NCI-H1092 (cell line): ENCODE measurements at regions not wholly inside any gene's neighbourhood (a gene's known extent, or its start where the extent isn't known, plus 50 kb on each side); places are given as distances from the start of the nearest gene placed in this dataset.
"Not testable (repeated sequence)": the region's sequence is repeated elsewhere in the genome, so short reads cannot be mapped to it uniquely, and the experiment has no call there.

ENCODE experiments used
- DNase-seq: peaks from one replicate; lab custom pipeline; 2025; lab: John Stamatoyannopoulos, UW

DNA sequence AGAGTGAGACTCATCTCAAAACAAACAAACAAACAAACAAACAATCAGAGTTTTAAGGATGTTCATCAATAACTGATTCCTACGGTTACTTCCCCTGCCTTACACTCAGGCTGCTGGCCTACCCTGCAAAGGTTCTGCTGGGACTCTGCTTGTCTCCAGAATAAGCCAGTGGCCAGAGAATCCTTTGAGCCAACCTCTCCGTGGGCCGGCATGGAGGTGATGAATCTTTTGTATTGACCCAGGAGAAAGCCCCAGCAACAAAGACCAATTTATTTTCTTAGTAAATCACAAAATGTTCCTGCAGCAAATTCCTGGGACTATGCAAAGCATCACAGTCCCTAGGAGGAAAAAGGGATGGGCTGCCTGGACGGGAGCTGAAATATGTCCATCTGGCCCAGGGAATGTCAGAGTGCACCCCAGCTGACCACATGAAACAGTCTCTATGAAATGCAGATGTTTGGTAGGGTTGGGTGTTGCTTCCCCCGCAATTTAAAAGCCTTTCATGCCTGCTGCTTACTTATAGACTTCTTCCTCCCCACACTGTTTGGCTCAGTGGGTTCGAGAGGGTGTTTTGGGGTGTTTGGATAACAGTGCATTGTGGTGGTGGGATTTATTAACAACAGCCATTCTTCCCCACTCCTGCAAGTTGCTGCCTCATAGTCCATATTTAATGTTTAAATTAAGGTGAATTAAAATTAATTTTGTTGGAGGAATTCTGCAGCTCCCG, 185.9 kb upstream of the IRF2BP2 start:
- not testable (repeated sequence) for DNase-seq

DNA sequence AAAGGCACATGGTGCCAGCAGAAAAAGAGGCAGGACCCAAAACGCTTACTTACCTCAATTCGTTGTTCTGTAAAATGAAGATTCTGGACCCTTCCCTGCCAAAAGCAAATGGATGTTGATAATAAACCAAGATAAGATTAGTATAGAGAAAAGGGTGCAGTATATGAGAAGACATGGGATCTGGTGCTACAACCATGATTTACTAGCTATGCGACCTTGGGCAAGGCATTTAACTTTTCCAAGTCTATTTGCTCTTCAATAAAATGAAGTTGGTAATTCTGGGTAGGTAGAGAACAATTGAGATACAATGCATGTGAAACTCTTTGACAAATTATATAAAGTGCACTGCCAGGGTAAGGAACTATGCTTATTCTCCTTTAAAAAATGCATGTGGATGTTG, 185.0 kb upstream of the IRF2BP2 start:
- not testable (repeated sequence) for DNase-seq

DNA sequence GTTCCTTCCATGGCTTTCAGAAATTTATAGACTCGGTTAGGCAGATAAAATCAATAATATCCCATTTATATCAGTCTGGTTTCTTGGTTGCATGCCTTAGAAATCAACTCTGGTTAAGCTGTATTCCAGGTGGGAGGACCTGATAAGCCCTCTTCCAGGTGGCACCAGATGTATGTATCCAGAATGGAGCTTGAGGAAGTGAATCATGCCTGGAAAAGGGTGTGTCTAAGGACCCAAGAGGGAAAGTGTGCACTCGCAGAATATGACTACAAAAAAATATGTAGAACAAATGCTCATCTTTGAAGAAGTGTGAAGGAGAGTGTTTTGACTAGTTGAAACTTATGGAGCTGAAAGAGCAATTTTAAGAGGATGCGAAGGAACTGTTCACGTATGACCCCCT, 184.5 kb upstream of the IRF2BP2 start:
- not testable (repeated sequence) for DNase-seq

DNA sequence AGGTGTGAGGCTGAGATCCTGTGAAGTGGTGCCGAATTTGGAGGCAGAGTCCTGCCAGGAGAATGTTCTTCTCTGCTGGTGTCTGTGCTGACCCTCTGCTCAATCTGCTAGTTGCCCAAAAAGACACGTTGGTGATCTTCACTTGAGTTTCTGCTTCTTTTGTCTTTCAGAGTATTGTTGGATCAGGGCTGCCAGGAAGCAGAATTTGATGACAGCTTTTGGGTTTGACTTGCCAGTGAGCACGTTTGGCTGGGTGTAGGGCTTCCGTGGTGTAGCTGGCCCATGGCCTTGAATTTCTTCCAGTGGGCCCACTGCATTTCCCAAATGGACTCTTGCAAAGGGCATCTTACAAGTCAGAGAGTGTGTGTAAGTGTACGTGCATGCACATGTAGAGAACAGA, 183.9 kb upstream of the IRF2BP2 start:
- not testable (repeated sequence) for DNase-seq

DNA sequence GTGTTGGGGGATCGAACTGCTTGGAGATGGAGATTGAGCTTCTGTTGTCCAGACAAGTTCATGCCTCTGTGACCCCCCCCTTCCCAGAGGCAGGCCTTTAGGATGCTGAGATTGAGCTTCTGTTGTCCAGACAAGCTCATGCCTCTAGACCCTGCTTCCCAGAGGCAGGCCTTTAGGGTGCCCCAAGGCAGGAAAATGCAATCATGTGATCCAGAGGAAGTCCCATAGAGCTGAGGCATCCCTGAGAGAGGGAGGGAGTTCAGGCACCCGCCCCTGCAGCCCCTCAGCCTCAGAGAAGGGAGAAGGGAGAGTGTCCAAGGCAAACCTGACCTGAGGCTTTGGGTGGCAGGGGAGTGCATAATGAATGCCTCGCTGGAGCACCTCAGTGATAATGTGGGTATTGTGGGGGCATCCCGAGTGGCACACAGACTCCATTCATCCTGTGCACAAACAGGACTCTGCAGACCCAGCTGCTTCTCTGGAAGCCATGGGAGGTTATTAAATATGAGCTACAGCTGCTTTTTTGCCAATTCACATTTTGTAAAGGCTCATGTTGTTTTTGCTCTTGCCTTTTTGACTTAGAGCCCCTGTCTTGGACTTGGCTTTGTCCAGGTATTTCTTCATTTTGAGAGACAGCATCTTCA, 182.4 kb upstream of the IRF2BP2 start:
- DNase-seq: not testable (repeated sequence)

DNA sequence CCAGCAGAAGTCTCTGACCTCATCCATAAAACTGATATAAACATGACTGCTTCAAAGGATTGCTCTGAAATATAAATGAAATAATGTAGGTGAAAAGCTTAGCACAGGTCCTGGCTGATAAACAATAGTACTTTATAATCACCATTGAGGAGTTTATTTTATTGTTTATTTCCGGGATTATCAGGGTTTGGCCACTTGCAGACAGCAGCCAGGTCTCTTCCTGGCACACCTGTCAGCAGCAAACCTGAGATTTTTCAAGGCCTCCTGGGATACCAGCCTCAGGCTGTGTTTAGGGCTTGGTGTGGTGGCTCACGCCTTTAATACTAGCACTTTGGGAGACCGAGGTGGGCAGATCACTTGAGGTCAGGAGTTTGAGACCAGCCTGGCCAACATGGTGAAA, 181.6 kb upstream of the IRF2BP2 start:
- not testable (repeated sequence) for DNase-seq

DNA sequence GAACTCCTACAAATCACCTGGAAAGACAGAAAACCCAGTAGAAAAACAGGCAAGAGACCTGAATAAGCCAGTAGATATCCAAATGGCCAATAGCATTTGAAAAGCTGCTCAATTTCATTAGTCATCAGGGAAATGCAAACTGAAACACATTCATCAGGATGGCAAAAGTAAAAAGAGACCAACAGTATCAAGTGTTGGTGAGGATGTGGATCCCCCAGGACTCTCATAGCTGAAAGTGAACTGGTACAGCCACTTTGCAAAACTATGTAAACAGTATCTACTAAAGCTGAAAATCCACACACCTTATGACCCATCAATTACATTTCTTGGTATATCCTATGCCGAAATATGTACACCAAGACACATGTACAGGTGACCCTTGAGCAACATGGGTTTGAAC, 180.4 kb upstream of the IRF2BP2 start:
- DNase-seq: not testable (repeated sequence)

DNA sequence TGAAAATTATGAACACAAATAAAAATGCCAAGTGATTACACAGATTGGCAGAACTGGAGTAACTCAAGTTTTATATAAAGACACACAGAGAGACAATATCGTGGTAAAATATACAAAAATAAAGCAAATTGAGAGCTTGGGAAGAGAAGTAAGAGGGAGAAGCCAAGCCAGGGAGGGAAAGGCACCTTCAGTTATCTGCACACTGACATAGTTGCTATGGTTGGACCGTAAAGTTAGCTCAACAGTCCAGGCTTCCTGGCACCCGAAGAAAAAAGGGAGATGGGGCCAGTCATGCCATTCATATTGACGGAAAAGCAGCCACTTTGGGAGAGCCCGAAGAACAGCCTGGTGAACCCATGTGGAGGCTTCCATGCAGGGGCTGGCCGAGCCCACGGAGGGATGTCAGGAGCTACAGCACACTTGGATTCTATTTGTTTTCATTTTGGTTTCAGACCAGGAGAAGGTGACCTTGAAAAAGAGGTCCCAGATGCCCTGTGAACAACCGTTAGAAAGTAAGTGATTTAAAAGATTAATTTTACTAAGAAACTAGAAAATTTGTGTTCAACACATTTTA, 177.1 kb upstream of the IRF2BP2 start:
- DNase-seq: not testable (repeated sequence)

DNA sequence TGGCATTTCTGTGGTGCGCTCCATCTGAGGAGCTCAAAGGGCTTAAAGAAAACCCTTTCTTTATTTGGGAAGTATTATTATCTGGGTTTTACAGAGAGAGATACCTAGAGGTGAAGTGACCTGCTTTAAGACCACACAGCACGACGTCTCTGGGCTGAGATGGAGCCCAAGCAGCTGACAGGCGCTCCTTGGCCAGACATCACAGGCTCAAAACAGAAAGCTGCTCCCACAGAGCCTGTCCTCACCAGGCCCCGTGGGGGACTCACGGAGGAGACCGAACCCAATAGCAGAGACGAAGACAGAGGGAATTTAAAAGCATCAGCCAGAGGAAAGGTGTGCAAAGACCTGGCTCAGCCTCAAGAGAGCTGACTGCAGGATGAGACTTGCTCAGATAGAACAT, 175.9 kb upstream of the IRF2BP2 start:
- DNase-seq: not testable (repeated sequence)

DNA sequence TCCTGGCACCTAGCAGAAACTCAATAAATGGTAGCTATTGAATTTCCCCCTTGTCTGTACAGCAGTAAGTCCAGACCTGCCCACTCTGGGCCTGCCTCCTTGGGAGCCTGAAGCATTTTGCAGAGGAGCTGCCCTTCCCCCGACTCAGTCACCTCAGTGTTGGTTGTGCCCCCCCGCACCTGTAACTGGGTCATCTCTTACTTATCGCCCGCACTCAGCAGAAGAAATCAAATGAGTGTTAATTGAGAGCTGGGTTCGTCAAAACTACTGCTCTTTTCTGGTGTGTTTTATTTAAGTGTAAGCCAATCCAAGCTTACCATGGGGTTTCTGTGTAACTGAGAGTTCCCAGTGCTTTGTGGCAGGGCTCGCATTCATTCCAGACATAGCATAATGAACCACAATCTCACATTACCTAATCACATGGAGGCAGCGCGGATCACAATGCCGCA, 175.5 kb upstream of the IRF2BP2 start:
- DNase-seq: not testable (repeated sequence)

DNA sequence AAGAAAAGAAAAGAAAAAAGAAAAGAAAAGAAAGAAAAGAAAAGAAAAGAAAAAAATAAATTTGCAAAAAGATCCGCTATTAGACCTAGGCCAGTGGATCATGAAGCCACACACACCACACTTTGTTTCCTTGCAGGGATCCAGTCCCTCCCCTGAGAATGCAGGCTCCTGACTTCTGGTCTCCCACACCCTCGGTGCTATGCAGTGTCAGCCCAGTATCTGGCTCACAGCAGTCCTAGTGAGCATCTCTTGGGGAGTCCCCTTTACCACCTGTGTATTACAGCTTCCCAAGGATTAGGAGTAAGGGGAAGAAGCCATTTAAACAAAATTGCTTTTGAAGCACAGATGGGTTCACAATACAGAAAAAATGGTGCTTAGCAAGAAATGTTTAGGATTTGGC, 174.1 kb upstream of the IRF2BP2 start:
- DNase-seq: not testable (repeated sequence)

DNA sequence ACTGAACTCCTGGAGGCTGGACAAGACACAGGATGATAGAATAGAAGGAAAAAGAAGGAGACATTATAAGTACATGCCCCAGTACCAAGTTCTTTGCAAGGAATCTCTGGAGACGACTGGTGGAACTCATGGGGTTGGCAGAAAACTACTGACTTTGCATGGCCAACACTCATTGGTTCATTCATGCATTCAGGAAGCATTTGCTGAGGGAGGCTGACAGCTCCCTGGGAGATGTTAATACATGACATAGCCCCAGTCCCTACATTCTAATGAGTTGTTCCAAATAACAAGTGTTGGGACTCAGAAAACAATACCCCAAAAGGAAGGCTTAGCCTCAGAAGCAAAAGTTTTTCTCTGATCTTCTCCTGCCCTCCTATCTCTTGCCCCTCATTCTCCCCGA, 172.8 kb upstream of the IRF2BP2 start:
- DNase-seq: no peak

DNA sequence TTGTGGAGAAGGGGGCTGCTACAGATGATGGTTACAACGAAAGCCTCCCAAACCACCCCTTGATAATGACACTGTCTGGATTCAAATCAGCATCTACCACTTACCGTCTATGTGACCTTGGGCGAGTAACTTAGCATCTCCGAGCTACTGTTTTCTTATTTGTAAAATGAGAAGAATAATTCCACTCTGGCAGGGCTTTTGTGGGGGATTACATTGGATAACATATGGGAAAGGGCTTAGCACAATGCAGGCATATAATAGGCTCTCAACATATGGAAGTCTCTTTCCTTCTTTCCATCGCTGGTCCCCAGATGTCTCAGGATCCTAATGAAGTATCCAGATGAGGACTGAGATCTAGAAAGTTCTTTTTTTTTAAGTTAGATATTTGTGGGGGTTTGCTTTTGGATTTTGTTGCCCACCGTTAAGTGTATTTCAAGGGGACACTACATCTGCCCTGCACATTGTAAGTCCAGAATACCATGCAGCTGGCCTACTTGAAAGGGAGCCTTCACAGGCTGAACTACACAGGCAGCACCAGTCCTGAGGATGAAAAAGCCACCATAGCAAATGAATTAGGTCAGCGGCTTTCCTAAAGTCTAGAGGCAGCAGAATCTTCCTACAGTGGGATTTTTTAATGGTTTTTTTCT, 172.2 kb upstream of the IRF2BP2 start:
- no peak for DNase-seq

DNA sequence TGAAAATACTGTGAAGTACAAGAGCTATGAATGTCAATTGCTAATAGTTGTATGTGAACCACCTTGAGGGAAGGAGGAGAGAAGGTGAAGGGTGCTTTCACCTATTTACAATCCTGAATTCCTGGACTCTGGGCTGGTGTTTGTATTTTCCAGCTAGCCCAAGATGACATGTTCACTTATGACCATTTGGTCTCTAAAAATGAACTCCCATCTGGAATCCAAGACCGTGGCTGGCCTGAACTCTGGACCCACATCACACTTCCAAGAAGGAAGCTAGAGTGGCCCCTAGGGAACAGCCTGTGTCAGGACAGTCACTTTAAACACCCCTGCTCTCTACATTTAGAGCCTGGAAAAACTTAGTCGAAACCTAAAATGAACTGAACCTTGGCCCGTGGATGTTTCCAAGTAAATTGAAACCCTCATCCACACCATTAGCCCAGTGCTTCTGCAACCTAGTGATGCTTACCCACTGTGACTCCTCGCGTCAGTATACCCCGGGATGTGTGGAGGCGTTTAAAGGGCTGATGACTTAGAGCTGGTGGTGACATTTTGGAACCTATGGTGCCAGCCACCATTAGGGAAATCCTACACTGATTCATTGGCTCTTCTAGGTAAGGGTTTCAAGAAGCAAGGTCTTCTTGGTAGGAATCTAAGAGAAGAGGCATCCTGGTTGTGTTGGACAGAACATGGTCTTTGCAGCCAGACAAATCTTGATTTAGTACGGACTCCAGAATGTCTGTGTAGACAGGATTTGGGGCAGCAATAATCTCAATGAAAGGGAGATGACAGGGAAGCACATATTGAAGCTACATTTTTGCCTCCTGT, 171.5 kb upstream of the IRF2BP2 start:
- no peak for DNase-seq

DNA sequence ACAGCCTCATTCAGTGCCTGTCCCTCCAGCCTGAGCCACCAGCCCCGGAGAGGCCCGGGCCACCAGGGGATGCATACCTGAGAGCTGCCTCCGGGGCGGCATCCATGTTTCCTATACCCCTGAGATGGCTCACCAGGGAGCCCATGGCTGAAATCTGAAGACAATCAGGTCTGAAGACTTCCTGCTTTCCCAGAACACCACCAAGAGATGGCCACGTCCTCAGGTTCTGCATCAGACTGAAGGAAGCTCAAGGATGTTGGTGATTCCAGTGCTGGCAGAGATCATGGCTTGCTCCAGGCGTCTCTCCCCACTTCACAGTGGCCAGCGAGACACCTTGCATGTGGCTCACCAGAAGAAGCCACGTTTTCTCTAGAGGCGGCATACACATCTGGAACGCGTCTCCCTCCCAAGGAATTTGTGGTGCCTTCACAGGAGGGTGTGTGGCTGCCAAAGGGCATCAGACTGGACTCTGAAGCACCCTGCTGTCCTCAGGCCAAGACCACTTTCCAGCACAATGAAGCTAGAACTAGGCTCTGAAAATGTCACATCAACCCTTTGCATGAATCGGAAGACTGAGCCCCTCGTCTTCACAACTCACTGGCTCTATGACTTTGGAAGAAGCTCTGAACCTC, 170.7 kb upstream of the IRF2BP2 start:
- no peak for DNase-seq

DNA sequence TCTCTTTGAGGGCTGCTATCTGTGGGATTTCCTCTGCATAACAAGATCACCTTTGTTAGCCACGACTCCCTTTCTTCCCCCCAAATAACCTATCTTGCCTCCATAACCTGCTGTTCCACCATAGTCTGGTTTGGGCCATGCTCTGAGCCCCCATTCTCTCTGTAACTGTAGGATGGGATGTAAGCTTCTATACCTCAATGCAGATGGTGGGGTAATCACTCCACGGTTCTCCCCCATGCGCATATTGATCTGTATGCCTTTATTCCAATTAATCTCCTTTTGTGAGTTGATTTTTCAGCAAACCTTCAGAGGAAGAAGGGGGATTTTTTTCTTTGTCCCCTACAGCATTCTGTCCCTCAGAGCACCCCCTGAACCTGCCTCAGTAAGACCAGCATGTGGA, 170.1 kb upstream of the IRF2BP2 start:
- DNase-seq: no peak

DNA sequence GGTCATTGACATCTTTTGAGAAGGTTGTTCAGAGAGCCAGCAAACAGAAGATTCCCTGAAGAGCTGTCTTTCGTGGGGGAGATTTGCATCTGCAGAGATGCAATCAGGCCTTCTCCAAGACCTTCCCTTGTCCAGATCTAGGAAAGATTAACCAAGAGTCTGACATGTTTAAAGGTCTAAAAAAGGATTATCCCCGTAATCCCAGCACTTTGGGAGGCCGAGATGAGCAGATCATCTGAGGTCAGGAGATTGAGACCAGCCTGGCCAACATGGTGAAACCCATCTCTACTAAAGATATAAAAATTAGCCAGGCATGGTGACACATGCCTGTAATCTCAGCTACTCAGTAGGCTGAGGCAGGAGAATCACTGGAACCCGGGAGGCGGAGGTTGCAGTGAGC, 169.6 kb upstream of the IRF2BP2 start:
- DNase-seq: not testable (repeated sequence)

DNA sequence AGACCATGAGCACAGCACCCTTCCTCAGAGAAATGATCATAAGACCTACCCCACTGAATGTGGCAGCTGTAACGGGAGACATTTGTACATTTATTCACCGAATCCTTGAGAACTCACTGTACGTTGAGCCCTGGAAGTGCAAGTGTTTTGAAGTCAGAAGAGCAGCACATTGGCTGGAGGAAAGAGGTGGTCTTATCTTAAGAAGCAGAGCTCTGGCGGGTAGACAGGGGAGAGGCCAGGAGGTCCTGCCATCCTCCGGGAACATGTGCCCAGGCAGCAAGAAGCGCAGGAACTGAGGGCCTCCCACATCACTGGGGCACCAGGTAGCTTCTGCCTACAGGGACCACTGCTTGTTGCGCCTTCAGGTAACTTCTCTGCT, 169.2 kb upstream of the IRF2BP2 start:
- no peak for DNase-seq

DNA sequence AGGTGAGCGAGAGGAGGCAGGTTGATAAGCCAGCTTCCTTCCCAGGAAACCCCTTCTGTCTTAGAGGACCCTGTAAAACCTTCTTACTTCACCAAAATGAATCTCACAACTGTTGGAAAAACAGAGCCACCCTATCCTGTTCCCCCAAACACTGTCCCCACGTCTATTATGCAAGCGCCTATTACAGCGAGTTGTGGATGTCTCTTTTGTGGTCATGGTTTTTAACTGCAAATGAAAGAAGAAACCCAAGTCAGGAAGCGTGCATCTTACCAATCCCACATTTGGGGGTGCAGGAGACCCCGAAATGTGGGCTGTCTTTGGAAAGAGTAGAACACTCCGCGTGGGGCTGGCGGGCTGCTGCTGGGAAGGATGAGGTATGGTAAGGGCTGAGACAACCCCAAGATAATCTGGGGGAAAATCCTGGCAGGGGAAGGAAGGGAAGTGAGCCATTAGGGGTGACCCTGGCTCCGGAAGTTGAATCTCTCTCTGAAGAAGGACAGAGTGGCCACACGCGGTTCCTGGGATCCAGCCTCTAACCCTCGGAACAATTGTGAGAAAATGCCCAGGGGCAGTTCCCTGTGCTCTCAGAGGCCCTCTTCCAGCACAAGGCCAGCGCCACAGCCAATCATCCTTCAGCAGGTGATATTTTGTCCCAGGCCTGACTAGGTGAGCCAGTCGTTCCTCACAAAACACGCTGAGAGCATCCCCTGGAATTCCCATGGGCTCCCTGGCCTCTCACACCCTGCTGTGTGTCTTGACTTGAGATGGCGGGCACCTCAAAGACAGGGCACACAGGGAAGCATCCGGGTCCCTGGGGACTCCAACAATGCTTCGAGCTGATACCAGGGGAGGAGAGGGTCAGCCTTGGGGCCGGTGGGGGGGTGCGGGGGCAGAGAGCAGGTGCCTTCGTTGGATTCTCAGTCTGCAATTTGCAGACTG, 168.5 kb upstream of the IRF2BP2 start:
- DNase-seq: no peak

DNA sequence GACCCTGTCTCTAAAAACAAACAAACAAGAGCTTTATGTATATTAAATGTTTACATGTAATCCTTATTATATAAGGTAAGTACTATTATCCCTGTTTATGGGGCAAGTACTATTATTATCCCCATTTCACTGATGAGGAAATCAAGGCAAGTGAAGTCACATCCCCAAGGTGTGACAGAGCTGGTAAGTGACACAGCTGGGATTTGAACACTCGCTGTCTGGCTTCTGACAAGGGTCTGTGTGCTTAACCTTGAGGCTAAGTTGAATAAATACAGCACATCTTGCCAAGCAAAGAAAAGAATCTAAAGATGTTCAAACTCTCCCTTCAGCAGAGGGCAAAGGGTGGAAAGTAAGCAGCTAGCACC, 167.9 kb upstream of the IRF2BP2 start:
- no peak for DNase-seq
